Endothelial cell of umbilical vein (primary cell): ENCODE measurements at regions not wholly inside any gene's neighbourhood (a gene's known extent, or its start where the extent isn't known, plus 50 kb on each side); places are given as distances from the start of the nearest gene placed in this dataset.

Source experiments
- BruUV-seq: library from RNA; stranded (reverse); fragments of 400-500 nt; replicated peaks from 2 replicates; lab custom pipeline; 2021; lab: Mats Ljungman, UMichigan
- CTCF ChIA-PET: fragments of 300-600, 350-600 bp; sonication (Branson Sonifier 250); formaldehyde crosslinking; loops from one replicate; lab custom pipeline; 2021; ENCODE audit warnings: antibody characterized with exemption, inconsistent platforms; lab: Charles Lee
- POLR2A ChIA-PET: fragments of 300-600, 350-600 bp; sonication (Branson Sonifier 250); formaldehyde crosslinking; loops from one replicate; lab custom pipeline; 2021; ENCODE audit warnings: antibody characterized with exemption, inconsistent platforms; lab: Charles Lee
- DNase-seq: peaks from one replicate; pipeline ENCODE4 v3.0.0-alpha.2; 2011; ENCODE audit warnings: low read depth, low spot score
- FAIRE-seq: peaks from 2 replicates; lab custom pipeline; 2011; peaks lifted over from hg19 to GRCh38; lab: Jason Lieb, UNC
- H2AFZ ChIP-seq: 2 replicates; pipeline ENCODE4 v1.6.0; 2012; ENCODE audit warnings: low read depth, low read length, control low read depth, inconsistent platforms
- H3K27ac ChIP-seq: 2 replicates; pipeline ENCODE4 v1.5.1; 2011; ENCODE audit warnings: low read depth, mild to moderate bottlenecking, control low read depth, low read length, moderate library complexity; ENCODE audit not compliant: insufficient read depth
- H3K27me3 ChIP-seq, 2 experiments: 2 replicates each; pipeline versions ENCODE4 v1.6.0 to v1.6.1; 2011; ENCODE audit warnings: low read length in 2 of 2, mixed read lengths in 1 of 2; ENCODE audit not compliant: control insufficient read depth in 2 of 2, insufficient read depth in 2 of 2
- H3K36me3 ChIP-seq, 2 experiments: 2 replicates in 1 of 2; 3 replicates in 1 of 2; pipeline ENCODE4 v1.5.1; 2011; ENCODE audit warnings: low read length in 2 of 2, mild to moderate bottlenecking in 1 of 2, moderate library complexity in 1 of 2; ENCODE audit not compliant: control insufficient read depth in 2 of 2, insufficient read depth in 2 of 2; ENCODE audit errors: extremely low read depth in 1 of 2
- H3K4me1 ChIP-seq: 3 replicates; pipeline ENCODE4 v1.5.1; 2011; ENCODE audit warnings: mild to moderate bottlenecking, low read length; ENCODE audit not compliant: control insufficient read depth, insufficient read depth; ENCODE audit errors: extremely low read depth
- H3K4me2 ChIP-seq: 2 replicates; pipeline ENCODE4 v1.6.1; 2011; ENCODE audit warnings: low read length, control low read depth, mixed read lengths; ENCODE audit not compliant: insufficient read depth
- H3K4me3 ChIP-seq, 3 experiments: fragments of 200-600 bp in 1 of 3; sonication (generic), shearing (Covaris generic) in 1 of 3; replicated peaks in 1 of 3; 2 replicates each; pipeline ENCODE4 v1.5.1; 2011 to 2016; ENCODE audit warnings: control low read depth in 3 of 3, low read length in 3 of 3, mild to moderate bottlenecking in 2 of 3, inconsistent platforms in 1 of 3, low read depth in 1 of 3, moderate library complexity in 1 of 3; ENCODE audit not compliant: insufficient read depth in 1 of 3
- H3K79me2 ChIP-seq: 2 replicates; pipeline ENCODE4 v1.6.0; 2012; ENCODE audit warnings: low read length, inconsistent platforms; ENCODE audit not compliant: control insufficient read depth, insufficient read depth
- H3K9ac ChIP-seq: replicated peaks from 2 replicates; pipeline ENCODE3; 2011; ENCODE audit warnings: low read length, control low read depth; ENCODE audit not compliant: insufficient read depth; ENCODE audit errors: extremely low read depth
- H3K9me1 ChIP-seq: replicated peaks from 3 replicates; pipeline ENCODE4 v1.6.0; 2011; ENCODE audit warnings: mild to moderate bottlenecking, low read length; ENCODE audit not compliant: control insufficient read depth, insufficient read depth; ENCODE audit errors: extremely low read depth
- H3K9me3 ChIP-seq: replicated peaks from 2 replicates; pipeline ENCODE4 v1.5.1; 2012; ENCODE audit warnings: low read length, inconsistent platforms; ENCODE audit not compliant: control insufficient read depth, insufficient read depth
- H4K20me1 ChIP-seq: replicated peaks from 2 replicates; pipeline ENCODE3; 2011; ENCODE audit warnings: mild to moderate bottlenecking, low read length; ENCODE audit not compliant: control insufficient read depth, insufficient read depth; ENCODE audit errors: extremely low read depth
- EZH2 ChIP-seq: IDR thresholded peaks from 2 replicates; pipeline ENCODE4 v1.6.1; 2012; ENCODE audit warnings: borderline replicate concordance, low read depth, mild to moderate bottlenecking, moderate library complexity, low read length, inconsistent platforms; ENCODE audit not compliant: severe bottlenecking
- FOS ChIP-seq: IDR thresholded peaks from 2 replicates; pipeline ENCODE4 v1.6.1; 2011; ENCODE audit warnings: mild to moderate bottlenecking, low read length, moderate library complexity, borderline replicate concordance; ENCODE audit not compliant: insufficient read depth
- GATA2 ChIP-seq: IDR thresholded peaks from 2 replicates; pipeline ENCODE4 v1.7.0; 2011; ENCODE audit warnings: low read depth, mild to moderate bottlenecking, moderate library complexity, mixed read lengths, low read length; ENCODE audit not compliant: insufficient read length, insufficient read depth
- JUN ChIP-seq: IDR thresholded peaks from 2 replicates; pipeline ENCODE4 v1.6.1; 2011; ENCODE audit warnings: borderline replicate concordance, low read depth; ENCODE audit not compliant: insufficient read length, insufficient read depth
- MYC ChIP-seq: IDR thresholded peaks from one replicate; pipeline ENCODE4 v1.6.1; 2011; ENCODE audit warnings: mild to moderate bottlenecking, low read depth, low read length
- POLR2A ChIP-seq: IDR thresholded peaks from 2 replicates; pipeline ENCODE4 v1.6.1; 2012; ENCODE audit warnings: low read depth, mild to moderate bottlenecking, control low read depth, low read length
- POLR2AphosphoS5 ChIP-seq: IDR thresholded peaks from 2 replicates; pipeline ENCODE4 v1.6.1; 2012; ENCODE audit warnings: low read depth, mild to moderate bottlenecking, control low read depth, low read length, moderate library complexity; ENCODE audit not compliant: insufficient read depth
- dilution Hi-C: fragments of 300-500 bp; cut with MboI; formaldehyde crosslinking; loops from one replicate; pipeline ENCODE4 v1.15.0; 2019; ENCODE audit warnings: low sequenced_read_pairs; ENCODE audit not compliant: extremely low pct_ligation_motif_present
- intact Hi-C: fragments of 100-400 bp; cut with micrococcal nuclease; formaldehyde crosslinking; loops from one replicate; pipeline ENCODE4 v1.10.0; 2022
- TF ChIP-seq, protein P1 (sequence below): IDR thresholded peaks from 2 replicates; pipeline ENCODE4 v1.6.1; 2011; ENCODE audit not compliant: insufficient read depth, insufficient read length
- TF ChIP-seq, protein P2 (sequence below), 2 donors: IDR thresholded peaks; 1 replicate in 1 of 2; 2 replicates in 1 of 2; pipeline ENCODE4 v1.5.1; 2011; ENCODE audit warnings: low read length in 2 of 2, mild to moderate bottlenecking in 2 of 2, moderate library complexity in 2 of 2, control low read depth in 1 of 2, inconsistent platforms in 1 of 2, low read depth in 1 of 2; ENCODE audit not compliant: insufficient read depth in 1 of 2; ENCODE audit errors: extremely low read depth in 1 of 2

DNA sequence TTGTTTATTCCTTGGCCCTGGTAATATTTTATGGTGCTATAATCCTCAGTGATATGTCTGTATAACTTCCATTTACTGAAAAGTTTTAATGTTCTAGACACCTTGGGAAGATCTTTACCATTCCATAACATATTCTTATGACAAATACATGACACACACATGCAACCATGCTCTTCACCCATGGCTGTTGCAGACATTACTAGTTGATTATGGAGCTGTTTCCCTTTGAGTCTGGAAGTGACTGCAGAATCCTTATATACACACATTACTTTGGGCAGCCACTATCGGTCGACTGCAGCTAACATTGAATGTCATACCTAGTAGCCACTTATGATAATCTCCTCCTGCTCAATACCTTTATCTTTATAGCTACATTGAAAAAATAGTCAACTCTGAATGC is 243.1 kb upstream of the ADAMTS9 start:
- FAIRE-seq = no peak
- intact Hi-C loops (no loop called here), dilution Hi-C loops (no loop called here)
- peaks cover 2% of the 10 kb centered on the region for H3K9me3 ChIP-seq
- no peaks in the 10 kb centered on the region for H3K79me2 ChIP-seq
- H3K27me3 ChIP-seq = no peaks in the 10 kb centered on the region
- no peak overlapping the region for H2AFZ ChIP-seq
- H3K36me3 ChIP-seq = no peaks in the 10 kb centered on the region
- H3K27ac ChIP-seq = no peak overlapping the region
- H3K4me1 ChIP-seq = peaks cover 16% of the 10 kb centered on the region
- no peaks in the 10 kb centered on the region for H4K20me1 ChIP-seq
- ChIA-PET CTCF (no interaction called here), POLR2A (no interaction called here)
- H3K9me1 ChIP-seq = no peaks in the 10 kb centered on the region
- DNase-seq = no peak
- no TSS peak for BruUV-seq
- H3K9ac ChIP-seq = no peak overlapping the region
- TF ChIP-seq POLR2A = no peak
- TF ChIP-seq, protein P1, sequence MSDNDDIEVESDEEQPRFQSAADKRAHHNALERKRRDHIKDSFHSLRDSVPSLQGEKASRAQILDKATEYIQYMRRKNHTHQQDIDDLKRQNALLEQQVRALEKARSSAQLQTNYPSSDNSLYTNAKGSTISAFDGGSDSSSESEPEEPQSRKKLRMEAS = no peak
- no peak for TF ChIP-seq GATA2
- no peak for TF ChIP-seq POLR2AphosphoS5
- TF ChIP-seq, protein P2, sequence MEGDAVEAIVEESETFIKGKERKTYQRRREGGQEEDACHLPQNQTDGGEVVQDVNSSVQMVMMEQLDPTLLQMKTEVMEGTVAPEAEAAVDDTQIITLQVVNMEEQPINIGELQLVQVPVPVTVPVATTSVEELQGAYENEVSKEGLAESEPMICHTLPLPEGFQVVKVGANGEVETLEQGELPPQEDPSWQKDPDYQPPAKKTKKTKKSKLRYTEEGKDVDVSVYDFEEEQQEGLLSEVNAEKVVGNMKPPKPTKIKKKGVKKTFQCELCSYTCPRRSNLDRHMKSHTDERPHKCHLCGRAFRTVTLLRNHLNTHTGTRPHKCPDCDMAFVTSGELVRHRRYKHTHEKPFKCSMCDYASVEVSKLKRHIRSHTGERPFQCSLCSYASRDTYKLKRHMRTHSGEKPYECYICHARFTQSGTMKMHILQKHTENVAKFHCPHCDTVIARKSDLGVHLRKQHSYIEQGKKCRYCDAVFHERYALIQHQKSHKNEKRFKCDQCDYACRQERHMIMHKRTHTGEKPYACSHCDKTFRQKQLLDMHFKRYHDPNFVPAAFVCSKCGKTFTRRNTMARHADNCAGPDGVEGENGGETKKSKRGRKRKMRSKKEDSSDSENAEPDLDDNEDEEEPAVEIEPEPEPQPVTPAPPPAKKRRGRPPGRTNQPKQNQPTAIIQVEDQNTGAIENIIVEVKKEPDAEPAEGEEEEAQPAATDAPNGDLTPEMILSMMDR (IDR thresholded peaks at IDR 0.05; ENCODE audit: extremely low read depth in 1 of 2, insufficient read depth in 1 of 2, low read depth in 1 of 2, low read length in 2 of 2) = no peak
- no peak for TF ChIP-seq FOS
- TF ChIP-seq JUN = no peak
- no peak for TF ChIP-seq EZH2
- no peak for TF ChIP-seq MYC
- H3K4me3 ChIP-seq = no peak overlapping the region
- H3K4me2 ChIP-seq = no peak overlapping the region
